GM23338 (cell line): ENCODE measurements at regions not wholly inside any gene's neighbourhood (a gene's known extent, or its start where the extent isn't known, plus 50 kb on each side); places are given as distances from the start of the nearest gene placed in this dataset.

ENCODE experiments used
- ATAC-seq: fragments of 200-7000 bp; cut with Tn5 transposase; 3 replicates; pipeline ENCODE4 v1.9.1; 2020
- DNase-seq: peaks from one replicate; pipeline ENCODE4 v3.0.0-alpha.2; 2015; ENCODE audit warnings: low spot score
- H2AFZ ChIP-seq: fragments of 200-600 bp; sonication (generic); 2 replicates; pipeline ENCODE4 v1.8.0; 2016; ENCODE audit warnings: antibody characterized with exemption, mild to moderate bottlenecking, moderate library complexity
- H3F3A ChIP-seq: fragments of 200-600 bp; sonication (generic); replicated peaks from 2 replicates; pipeline ENCODE4 v1.8.0; 2017; ENCODE audit warnings: antibody characterized with exemption, mixed run types, low read depth
- H3K27ac ChIP-seq: fragments of 200-600 bp; sonication (generic); 2 replicates; pipeline ENCODE4 v1.6.1; 2016; ENCODE audit warnings: low read depth
- H3K27me3 ChIP-seq: fragments of 200-600 bp; sonication (generic); 2 replicates; pipeline ENCODE4 v1.8.0; 2016; ENCODE audit warnings: mild to moderate bottlenecking, mixed run types, moderate library complexity; ENCODE audit not compliant: insufficient read depth
- H3K36me3 ChIP-seq: fragments of 200-600 bp; sonication (generic); 2 replicates; pipeline ENCODE4 v1.8.0; 2016; ENCODE audit warnings: mild to moderate bottlenecking; ENCODE audit not compliant: insufficient read depth
- H3K4me1 ChIP-seq: fragments of 200-600 bp; sonication (generic); 2 replicates; pipeline ENCODE4 v1.8.0; 2016; ENCODE audit warnings: mild to moderate bottlenecking, moderate library complexity; ENCODE audit not compliant: insufficient read depth
- H3K4me2 ChIP-seq: fragments of 200-600 bp; sonication (generic); 2 replicates; pipeline ENCODE4 v1.7.1; 2017; ENCODE audit warnings: mixed run types
- H3K4me3 ChIP-seq: fragments of 200-600 bp; sonication (generic); 2 replicates; pipeline ENCODE4 v1.6.1; 2016; ENCODE audit warnings: mixed run types
- H3K79me2 ChIP-seq: fragments of 200-600 bp; sonication (generic); replicated peaks from 2 replicates; pipeline ENCODE4 v1.8.0; 2017; ENCODE audit warnings: mild to moderate bottlenecking; ENCODE audit not compliant: insufficient read depth
- H3K9me2 ChIP-seq: fragments of 200-600 bp; sonication (generic); 2 replicates; pipeline ENCODE4 v1.8.0; 2017; ENCODE audit not compliant: insufficient read depth
- H4K20me1 ChIP-seq: fragments of 200-600 bp; sonication (generic); replicated peaks from 2 replicates; pipeline ENCODE4 v1.8.0; 2017; ENCODE audit warnings: mild to moderate bottlenecking; ENCODE audit not compliant: insufficient read depth
- H3K27ac Mint-ChIP-seq: 2 replicates; pipeline ENCODE4 v1.8.0; 2020; ENCODE audit warnings: inconsistent platforms, mild to moderate bottlenecking, moderate library complexity, mixed read lengths
- H3K27me3 Mint-ChIP-seq: 3 replicates; pipeline ENCODE4 v1.8.0; 2022; ENCODE audit warnings: low read depth, mild to moderate bottlenecking, moderate library complexity, mixed read lengths, inconsistent platforms; ENCODE audit not compliant: insufficient read depth, poor library complexity
- H3K36me3 Mint-ChIP-seq: 3 replicates; pipeline ENCODE4 v1.8.0; 2021; ENCODE audit warnings: low read depth, mild to moderate bottlenecking, inconsistent platforms, moderate library complexity, mixed read lengths
- H3K4me1 Mint-ChIP-seq: 3 replicates; pipeline ENCODE4 v1.8.0; 2020; ENCODE audit warnings: mild to moderate bottlenecking, inconsistent platforms, mixed read lengths
- H3K4me3 Mint-ChIP-seq: 3 replicates; pipeline ENCODE4 v1.8.0; 2021; ENCODE audit warnings: moderate library complexity, mild to moderate bottlenecking, inconsistent platforms, mixed read lengths
- H3K9me3 Mint-ChIP-seq: 3 replicates; pipeline ENCODE4 v1.8.0; 2020; ENCODE audit warnings: moderate library complexity, mild to moderate bottlenecking, inconsistent platforms, mixed read lengths
- CTCF ChIP-seq, 2 experiments: fragments of 200-600 bp in 1 of 2; sonication (generic) in 1 of 2; conservative IDR thresholded peaks; 2 replicates each; pipeline versions ENCODE4 v1.5.1 to v1.6.1; 2016 to 2017; ENCODE audit warnings: antibody characterized with exemption in 2 of 2, low read depth in 2 of 2, mild to moderate bottlenecking in 2 of 2, moderate library complexity in 1 of 2
- ETS1 ChIP-seq: IDR thresholded peaks from 2 replicates; pipeline ENCODE4 v1.6.1; 2016; ENCODE audit warnings: antibody characterized with exemption
- EZH2 ChIP-seq: fragments of 200-600 bp; sonication (generic); IDR thresholded peaks from one replicate; pipeline ENCODE4 v1.8.0; 2017; ENCODE audit warnings: antibody characterized with exemption, mild to moderate bottlenecking, low read depth; ENCODE audit not compliant: unreplicated experiment
- EZH2phosphoT487 ChIP-seq: fragments of 200-600 bp; sonication (generic); IDR thresholded peaks from one replicate; pipeline ENCODE4 v1.8.1; 2018; ENCODE audit warnings: antibody characterized with exemption; ENCODE audit not compliant: unreplicated experiment
- JUNB ChIP-seq: IDR thresholded peaks from one replicate; pipeline ENCODE4 v1.6.1; 2016; ENCODE audit warnings: antibody characterized with exemption; ENCODE audit not compliant: unreplicated experiment
- POLR2AphosphoS5 ChIP-seq: IDR thresholded peaks from 2 replicates; pipeline ENCODE4 v1.6.1; 2016; ENCODE audit warnings: antibody characterized with exemption, low read depth
- REST ChIP-seq: IDR thresholded peaks from one replicate; pipeline ENCODE4 v1.6.1; 2018; ENCODE audit warnings: antibody characterized with exemption; ENCODE audit not compliant: unreplicated experiment
- ZNF331 ChIP-seq: fragments of 250-450 bp; sonication (Bioruptor Pico); IDR thresholded peaks from 2 replicates; pipeline ENCODE4 v1.5.0; 2020; ENCODE audit warnings: low read depth, mild to moderate bottlenecking, moderate library complexity

- TF ChIP-seq REST, result no peak
- no peak for TF ChIP-seq JUNB
- no peak for TF ChIP-seq CTCF (conservative IDR thresholded peaks at IDR 0.05; ENCODE audit: low read depth in 2 of 2)
- no peak for TF ChIP-seq EZH2
Observed at GRCh38 chr14:28365510-28365909, 401.1 kb upstream of the FOXG1 start (continued).

- Histone ChIP-seq H2AFZ (no peak overlapping the region), H3K9me2 (no peaks in the 10 kb centered on the region), H3K27ac (no peak overlapping the region), H4K20me1 (no peaks in the 10 kb centered on the region), H3K4me2 (no peak overlapping the region), H3K36me3 (no peaks in the 10 kb centered on the region), H3K4me1 (no peaks in the 10 kb centered on the region), H3F3A (no peaks in the 10 kb centered on the region), H3K4me3 (no peak overlapping the region), H3K79me2 (no peaks in the 10 kb centered on the region), H3K27me3 (no peaks in the 10 kb centered on the region)
- no peak overlapping the region for H3K4me3 Mint-ChIP-seq
- no peaks in the 10 kb centered on the region for H3K36me3 Mint-ChIP-seq
- DNase-seq (no peak), ATAC-seq (no peak)
- no peaks in the 10 kb centered on the region for H3K27me3 Mint-ChIP-seq
- no peaks in the 10 kb centered on the region for H3K9me3 Mint-ChIP-seq
- H3K27ac Mint-ChIP-seq, result no peak overlapping the region
- no peaks in the 10 kb centered on the region for H3K4me1 Mint-ChIP-seq
- TF ChIP-seq CTCF (conservative IDR thresholded peaks at IDR 0.05; ENCODE audit: low read depth in 2 of 2) (no peak), POLR2AphosphoS5 (no peak), ZNF331 (no peak), EZH2 (no peak), ETS1 (no peak), REST (no peak), EZH2phosphoT487 (no peak)
Observed at GRCh38 chr14:28373721-28374120, 392.9 kb upstream of the FOXG1 start.
